GM12878 (cell line): ENCODE measurements at regions not wholly inside any gene's neighbourhood (a gene's known extent, or its start where the extent isn't known, plus 50 kb on each side); places are given as distances from the start of the nearest gene placed in this dataset.

ENCODE experiments used
- ATAC-seq: fragments of 200-7000 bp; cut with Tn5 transposase; 3 replicates; pipeline ENCODE4 v1.9.1; 2020; ENCODE audit warnings: mild to moderate bottlenecking, moderate library complexity
- BruUV-seq: library from RNA; stranded (reverse); fragments of 400-500 nt; replicated peaks from 2 replicates; lab custom pipeline; 2021; lab: Mats Ljungman, UMichigan
- CTCF ChIA-PET: fragments of 300-600 bp; sonication (Branson Sonifier 250); formaldehyde crosslinking; extraction: SDS; loops from one replicate; lab custom pipeline; 2021; ENCODE audit warnings: inconsistent platforms; lab: Yijun Ruan, JAX
- POLR2A ChIA-PET: fragments of 350-600 bp; formaldehyde crosslinking; extraction: SDS; loops from one replicate; lab custom pipeline; 2021; ENCODE audit warnings: inconsistent platforms; lab: Charles Lee
- RAD21 ChIA-PET: fragments of 300-600 bp; sonication (Branson Sonifier 250); formaldehyde crosslinking; loops from one replicate; lab custom pipeline; 2023; ENCODE audit warnings: antibody characterized with exemption; ENCODE audit not compliant: unreplicated experiment; lab: Charles Lee
- SMC1A ChIA-PET: fragments of 300-600 bp; sonication (Branson Sonifier 250); formaldehyde crosslinking; loops from one replicate; lab custom pipeline; 2023; ENCODE audit not compliant: unreplicated experiment, uncharacterized antibody; lab: Charles Lee
- DNase-seq: peaks from one replicate; pipeline ENCODE4 v3.0.0-alpha.2; 2011; ENCODE audit warnings: low read depth, low spot score
- FAIRE-seq: peaks from 3 replicates; lab custom pipeline; 2011; peaks lifted over from hg19 to GRCh38; lab: Jason Lieb, UNC
- H2AFZ ChIP-seq: 2 replicates; pipeline ENCODE4 v1.6.0; 2011; ENCODE audit warnings: low read depth, low read length, control low read depth; ENCODE audit not compliant: control insufficient read depth
- H3K27ac ChIP-seq: 2 replicates; pipeline ENCODE4 v1.5.1; 2011; ENCODE audit warnings: control low read depth; ENCODE audit not compliant: control insufficient read depth, insufficient read depth
- H3K27me3 ChIP-seq, 2 experiments: replicated peaks in 1 of 2; 2 replicates each; pipeline versions ENCODE4 v1.6.0 to v1.6.1; 2011; ENCODE audit warnings: low read length in 1 of 2; ENCODE audit not compliant: control insufficient read depth in 2 of 2, insufficient read depth in 2 of 2
- H3K36me3 ChIP-seq, 2 experiments: 2 replicates each; pipeline ENCODE4 v1.5.1; 2011; ENCODE audit warnings: low read length in 1 of 2; ENCODE audit not compliant: control insufficient read depth in 2 of 2, insufficient read depth in 2 of 2
- H3K4me1 ChIP-seq: 2 replicates; pipeline ENCODE4 v1.6.1; 2011; ENCODE audit warnings: mild to moderate bottlenecking, low read length, moderate library complexity, mixed read lengths; ENCODE audit not compliant: control insufficient read depth, insufficient read depth
- H3K4me2 ChIP-seq: 2 replicates; pipeline ENCODE4 v1.6.0; 2011; ENCODE audit warnings: control low read depth; ENCODE audit not compliant: control insufficient read depth, insufficient read depth
- H3K4me3 ChIP-seq: fragments of 200-600 bp; sonication (generic); 2 replicates; pipeline ENCODE4 v1.5.1; 2016
- H3K79me2 ChIP-seq: 2 replicates; pipeline ENCODE4 v1.6.0; 2011; ENCODE audit warnings: low read length; ENCODE audit not compliant: control insufficient read depth, insufficient read depth
- H3K9ac ChIP-seq: 2 replicates; pipeline ENCODE4 v1.8.0; 2011; ENCODE audit warnings: low read length, control low read depth, mixed read lengths; ENCODE audit not compliant: control insufficient read depth, insufficient read depth
- H3K9me3 ChIP-seq: replicated peaks from 3 replicates; pipeline ENCODE4 v1.5.1; 2011; ENCODE audit warnings: mild to moderate bottlenecking, low read length; ENCODE audit not compliant: control insufficient read depth, insufficient read depth
- H4K20me1 ChIP-seq: 2 replicates; pipeline ENCODE4 v1.6.0; 2011; ENCODE audit not compliant: control insufficient read depth, insufficient read depth
- BHLHE40 ChIP-seq, 2 experiments: fragments of 450-650 bp in 1 of 2; IDR thresholded peaks; 2 replicates each; pipeline ENCODE4 v1.6.1; 2011 to 2017; ENCODE audit warnings: low read depth in 2 of 2, borderline replicate concordance in 1 of 2, improper control_type of control experiment in 1 of 2, low read length in 1 of 2, mild to moderate bottlenecking in 1 of 2
- CHD2 ChIP-seq: IDR thresholded peaks from 2 replicates; pipeline ENCODE4 v1.6.1; 2011; ENCODE audit warnings: low read depth, low read length, improper control_type of control experiment, borderline replicate concordance
- EED ChIP-seq: sonication (generic); IDR thresholded peaks from 2 replicates; pipeline ENCODE4 v1.6.1; 2016; ENCODE audit warnings: antibody characterized with exemption, low read depth
- FOXK2 ChIP-seq: fragments of 450-650 bp; IDR thresholded peaks from 2 replicates; pipeline ENCODE4 v1.6.1; 2017; ENCODE audit warnings: mild to moderate bottlenecking, moderate library complexity
- IRF4 ChIP-seq: IDR thresholded peaks from 2 replicates; pipeline ENCODE4 v1.6.1; 2011; ENCODE audit warnings: low read depth, low read length
- MEF2B ChIP-seq: fragments of 450-650 bp; IDR thresholded peaks from 2 replicates; pipeline ENCODE4 v1.6.1; 2018; ENCODE audit warnings: mild to moderate bottlenecking, moderate library complexity; ENCODE audit not compliant: partially characterized antibody, poor library complexity, severe bottlenecking
- MXI1 ChIP-seq: fragments of 150-350 bp; IDR thresholded peaks from 2 replicates; pipeline ENCODE4 v1.6.1; 2011; ENCODE audit warnings: low read depth, mild to moderate bottlenecking, inconsistent platforms, low read length, improper control_type of control experiment
- MYC ChIP-seq: IDR thresholded peaks from 2 replicates; pipeline ENCODE4 v1.6.1; 2011; ENCODE audit warnings: mild to moderate bottlenecking, low read length, moderate library complexity, inconsistent platforms; ENCODE audit not compliant: insufficient read depth, insufficient replicate concordance, insufficient read length, severe bottlenecking
- POLR2AphosphoS5 ChIP-seq: IDR thresholded peaks from 2 replicates; pipeline ENCODE4 v1.6.1; 2011; ENCODE audit warnings: mild to moderate bottlenecking, low read length, inconsistent platforms
- RFX5 ChIP-seq: IDR thresholded peaks from 2 replicates; pipeline ENCODE4 v1.6.1; 2011; ENCODE audit warnings: low read depth, low read length, improper control_type of control experiment
- RUNX3 ChIP-seq: IDR thresholded peaks from 2 replicates; pipeline ENCODE4 v1.6.1; 2012; ENCODE audit warnings: low read length, inconsistent platforms
- SREBF2 ChIP-seq: IDR thresholded peaks from 2 replicates; pipeline ENCODE4 v1.6.1; 2012; ENCODE audit warnings: mild to moderate bottlenecking, low read length
- STAT1 ChIP-seq: fragments of 450-650 bp; conservative IDR thresholded peaks from 2 replicates; pipeline ENCODE4 v1.6.1; 2014; ENCODE audit warnings: antibody characterized with exemption, mild to moderate bottlenecking
- ZSCAN29 ChIP-seq: fragments of 450-650 bp; IDR thresholded peaks from 2 replicates; pipeline ENCODE4 v1.6.1; 2017; ENCODE audit warnings: mild to moderate bottlenecking, moderate library complexity
- WGBS: methylation state at CpG from one replicate; pipeline ENCODE4 v1.1.6; 2016; ENCODE audit warnings: low lambda C conversion rate; ENCODE audit not compliant: insufficient replicate concordance, insufficient coverage; ENCODE audit errors: missing lambda C conversion rate; 5-methylcytosine and 5-hydroxymethylcytosine counted together
- in situ Hi-C: fragments of 300-500 bp; cut with MboI; formaldehyde crosslinking; loops from 9 replicates; pipeline ENCODE4 v1.14.3; 2018; ENCODE audit warnings: mixed read lengths
- intact Hi-C: fragments of 100-400 bp; cut with micrococcal nuclease; formaldehyde crosslinking; loops from one replicate; pipeline ENCODE4 v1.14.2; 2022; ENCODE audit not compliant: unreplicated experiment
- TF ChIP-seq, protein P1 (sequence below): fragments of 450-650 bp; IDR thresholded peaks from 2 replicates; pipeline ENCODE4 v1.6.1; 2016; ENCODE audit warnings: mild to moderate bottlenecking
- TF ChIP-seq, protein P2 (sequence below): fragments of 450-650 bp; formaldehyde crosslinking; IDR thresholded peaks from 2 replicates; pipeline ENCODE4 v1.4.0; 2022; ENCODE audit warnings: mild to moderate bottlenecking, moderate library complexity

DNA sequence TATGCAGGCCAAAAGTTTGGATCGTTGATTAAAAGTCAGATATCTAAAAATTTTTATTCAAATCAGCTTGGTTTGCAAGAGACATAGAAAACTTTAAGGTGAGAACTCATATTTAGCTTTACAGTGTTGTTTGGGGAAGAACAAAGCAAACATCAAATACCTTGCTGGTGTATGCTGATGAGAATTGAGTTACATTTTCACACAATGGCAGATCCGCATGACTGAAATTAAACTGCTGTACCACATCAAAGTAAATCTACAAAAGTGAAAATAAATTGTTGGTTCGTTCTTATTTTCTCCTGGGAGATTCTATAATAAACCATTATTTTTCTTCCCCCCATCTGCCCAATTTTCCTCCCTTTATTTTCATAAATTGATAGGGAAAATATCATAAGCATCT is 198.2 kb upstream of the PCSK5 start:
- H3K4me2 ChIP-seq = no peak overlapping the region
- no peak overlapping the region for H3K27ac ChIP-seq
- in situ Hi-C loops (no loop called here), intact Hi-C loops (no loop called here)
- DNase-seq (no peak), FAIRE-seq (no peak), ATAC-seq (no peak)
- no peak overlapping the region for H3K4me3 ChIP-seq
- H3K9me3 ChIP-seq = no peaks in the 10 kb centered on the region
- SMC1A ChIA-PET = interaction anchor here (1.0 kb wide), 1 partner anchor 85 kb away, joined by 3 read pairs; no protein-coding TSS in a partner anchor
- H3K4me1 ChIP-seq = no peaks in the 10 kb centered on the region
- POLR2A ChIA-PET = no interaction called here
- H3K36me3 ChIP-seq = no peaks in the 10 kb centered on the region
- 0% methylated on average over 3 of the region's 3 CpGs for WGBS
- no peaks in the 10 kb centered on the region for H3K79me2 ChIP-seq
- CTCF ChIA-PET = no interaction called here
- no peaks in the 10 kb centered on the region for H4K20me1 ChIP-seq
- TF ChIP-seq BHLHE40 (IDR thresholded peaks at IDR 0.05; ENCODE audit: borderline replicate concordance in 1 of 2, low read depth in 2 of 2, low read length in 1 of 2) = peak; percentile 41 to 66; a peak in 2 of 4 replicates
- peak; percentile 16 for TF ChIP-seq MEF2B
- no peak for TF ChIP-seq SREBF2
- no peak for TF ChIP-seq POLR2AphosphoS5
- no peak for TF ChIP-seq CHD2
- no peak for TF ChIP-seq IRF4
- TF ChIP-seq FOXK2 = no peak
- TF ChIP-seq, protein P1, sequence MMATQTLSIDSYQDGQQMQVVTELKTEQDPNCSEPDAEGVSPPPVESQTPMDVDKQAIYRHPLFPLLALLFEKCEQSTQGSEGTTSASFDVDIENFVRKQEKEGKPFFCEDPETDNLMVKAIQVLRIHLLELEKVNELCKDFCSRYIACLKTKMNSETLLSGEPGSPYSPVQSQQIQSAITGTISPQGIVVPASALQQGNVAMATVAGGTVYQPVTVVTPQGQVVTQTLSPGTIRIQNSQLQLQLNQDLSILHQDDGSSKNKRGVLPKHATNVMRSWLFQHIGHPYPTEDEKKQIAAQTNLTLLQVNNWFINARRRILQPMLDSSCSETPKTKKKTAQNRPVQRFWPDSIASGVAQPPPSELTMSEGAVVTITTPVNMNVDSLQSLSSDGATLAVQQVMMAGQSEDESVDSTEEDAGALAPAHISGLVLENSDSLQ = no peak
- TF ChIP-seq STAT1 = no peak
- no peak for TF ChIP-seq ZSCAN29
- no peak for TF ChIP-seq RUNX3
- TF ChIP-seq, protein P2, sequence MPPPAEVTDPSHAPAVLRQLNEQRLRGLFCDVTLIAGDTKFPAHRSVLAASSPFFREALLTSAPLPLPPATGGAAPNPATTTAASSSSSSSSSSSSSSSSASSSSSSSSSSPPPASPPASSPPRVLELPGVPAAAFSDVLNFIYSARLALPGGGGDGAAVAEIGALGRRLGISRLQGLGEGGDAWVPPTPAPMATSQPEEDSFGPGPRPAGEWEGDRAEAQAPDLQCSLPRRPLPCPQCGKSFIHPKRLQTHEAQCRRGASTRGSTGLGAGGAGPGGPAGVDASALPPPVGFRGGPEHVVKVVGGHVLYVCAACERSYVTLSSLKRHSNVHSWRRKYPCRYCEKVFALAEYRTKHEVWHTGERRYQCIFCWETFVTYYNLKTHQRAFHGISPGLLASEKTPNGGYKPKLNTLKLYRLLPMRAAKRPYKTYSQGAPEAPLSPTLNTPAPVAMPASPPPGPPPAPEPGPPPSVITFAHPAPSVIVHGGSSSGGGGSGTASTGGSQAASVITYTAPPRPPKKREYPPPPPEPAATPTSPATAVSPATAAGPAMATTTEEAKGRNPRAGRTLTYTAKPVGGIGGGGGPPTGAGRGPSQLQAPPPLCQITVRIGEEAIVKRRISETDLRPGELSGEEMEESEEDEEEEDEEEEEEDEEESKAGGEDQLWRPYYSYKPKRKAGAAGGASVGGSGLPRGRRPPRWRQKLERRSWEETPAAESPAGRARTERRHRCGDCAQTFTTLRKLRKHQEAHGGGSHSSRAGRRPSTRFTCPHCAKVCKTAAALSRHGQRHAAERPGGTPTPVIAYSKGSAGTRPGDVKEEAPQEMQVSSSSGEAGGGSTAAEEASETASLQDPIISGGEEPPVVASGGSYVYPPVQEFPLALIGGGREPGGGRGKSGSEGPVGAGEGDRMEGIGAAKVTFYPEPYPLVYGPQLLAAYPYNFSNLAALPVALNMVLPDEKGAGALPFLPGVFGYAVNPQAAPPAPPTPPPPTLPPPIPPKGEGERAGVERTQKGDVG (CRISPR knock-in tag) = no peak
- TF ChIP-seq MXI1 = no peak
- TF ChIP-seq MYC = no peak
- TF ChIP-seq EED = no peak
- no peak for TF ChIP-seq RFX5
- H2AFZ ChIP-seq = no peak overlapping the region
- RAD21 ChIA-PET = no interaction called here
- H3K27me3 ChIP-seq = no peaks in the 10 kb centered on the region
- H3K9ac ChIP-seq = no peak overlapping the region
- BruUV-seq = no TSS peak
